ENCODE measurements at regions not wholly inside any gene's neighbourhood (a gene's known extent, or its start where the extent isn't known, plus 50 kb on each side); places are given as distances from the start of the nearest gene placed in this dataset.
A peak's percentile ranks its signal among the peaks of the same experiment; 100 is the strongest.

GRCh38 chr13:97834250-97834649, 119.2 kb upstream of the IPO5 start:
- Histone ChIP-seq H3K27me3 (ENCODE audit: control insufficient read depth, insufficient read depth, low read length) (no peaks in the 10 kb centered on the region), H3K36me3 (ENCODE audit: control insufficient read depth, insufficient read depth, low read length) (no peaks in the 10 kb centered on the region), H3K4me3 (ENCODE audit: low read depth, low read length) (no peak overlapping the region)
- TF ChIP-seq CTCF (IDR thresholded peaks at IDR 0.05; ENCODE audit: insufficient read depth, low read length, severe bottlenecking), result no peak
- no peak for FAIRE-seq
- DNase-seq (ENCODE audit: low read depth), result no peak

GRCh38 chr13:97843189-97843588, 110.3 kb upstream of the IPO5 start:
- no peak for TF ChIP-seq CTCF (IDR thresholded peaks at IDR 0.05; ENCODE audit: insufficient read depth, low read length, severe bottlenecking)
- FAIRE-seq, result no peak
- no peaks in the 10 kb centered on the region for H3K36me3 ChIP-seq (ENCODE audit: control insufficient read depth, insufficient read depth, low read length)
- peaks cover 2% of the 10 kb centered on the region for H3K27me3 ChIP-seq (ENCODE audit: control insufficient read depth, insufficient read depth, low read length)
- H3K4me3 ChIP-seq (ENCODE audit: low read depth, low read length), result no peak overlapping the region
- DNase-seq (ENCODE audit: low read depth), result no peak

- TF ChIP-seq CTCF (IDR thresholded peaks at IDR 0.05; ENCODE audit: insufficient read depth, low read length, severe bottlenecking), result no peak
- Histone ChIP-seq H3K27me3 (ENCODE audit: control insufficient read depth, insufficient read depth, low read length) (peaks cover 2% of the 10 kb centered on the region), H3K4me3 (ENCODE audit: low read depth, low read length) (no peak overlapping the region), H3K36me3 (ENCODE audit: control insufficient read depth, insufficient read depth, low read length) (no peaks in the 10 kb centered on the region)
- FAIRE-seq, result peak; percentile 52
- DNase-seq (ENCODE audit: low read depth), result peak; percentile 29
Measured at GRCh38 chr13:97844151-97844550, 109.3 kb upstream of the IPO5 start.

GRCh38 chr13:97848886-97849285, 104.6 kb upstream of the IPO5 start:
- no peak for TF ChIP-seq CTCF (IDR thresholded peaks at IDR 0.05; ENCODE audit: insufficient read depth, low read length, severe bottlenecking)
- Histone ChIP-seq H3K36me3 (ENCODE audit: control insufficient read depth, insufficient read depth, low read length) (no peaks in the 10 kb centered on the region), H3K27me3 (ENCODE audit: control insufficient read depth, insufficient read depth, low read length) (no peaks in the 10 kb centered on the region), H3K4me3 (ENCODE audit: low read depth, low read length) (no peak overlapping the region)
- DNase-seq (ENCODE audit: low read depth) (no peak), FAIRE-seq (peak; percentile 58)

GRCh38 chr13:97849305-97849704, 104.2 kb upstream of the IPO5 start:
- H3K36me3 ChIP-seq (ENCODE audit: control insufficient read depth, insufficient read depth, low read length), result no peaks in the 10 kb centered on the region
- FAIRE-seq (no peak), DNase-seq (ENCODE audit: low read depth) (peak; percentile 55)
- H3K4me3 ChIP-seq (ENCODE audit: low read depth, low read length), result no peak overlapping the region
- peak; percentile 37 for TF ChIP-seq CTCF (IDR thresholded peaks at IDR 0.05; ENCODE audit: insufficient read depth, low read length, severe bottlenecking)
- no peaks in the 10 kb centered on the region for H3K27me3 ChIP-seq (ENCODE audit: control insufficient read depth, insufficient read depth, low read length)

GRCh38 chr13:97851269-97851668, 102.2 kb upstream of the IPO5 start:
- DNase-seq (ENCODE audit: low read depth), result no peak
- FAIRE-seq, result no peak
- TF ChIP-seq CTCF (IDR thresholded peaks at IDR 0.05; ENCODE audit: insufficient read depth, low read length, severe bottlenecking), result no peak
- Histone ChIP-seq H3K4me3 (ENCODE audit: low read depth, low read length) (no peak overlapping the region), H3K36me3 (ENCODE audit: control insufficient read depth, insufficient read depth, low read length) (no peaks in the 10 kb centered on the region), H3K27me3 (ENCODE audit: control insufficient read depth, insufficient read depth, low read length) (no peaks in the 10 kb centered on the region)

Measured in bronchial epithelial cell (primary cell).